NB4 (cell line): ENCODE measurements at regions not wholly inside any gene's neighbourhood (a gene's known extent, or its start where the extent isn't known, plus 50 kb on each side); places are given as distances from the start of the nearest gene placed in this dataset.

Source experiments
- DNase-seq: peaks from one replicate; pipeline ENCODE4 v3.0.0; 2010; ENCODE audit warnings: low read depth
- H3K4me3 ChIP-seq: one replicate; pipeline ENCODE4 v1.5.1; 2011; ENCODE audit warnings: mild to moderate bottlenecking, low read depth, low read length, moderate library complexity
- CTCF ChIP-seq: IDR thresholded peaks from one replicate; pipeline ENCODE4 v1.5.1; 2012; ENCODE audit warnings: low read depth, low read length
- MAX ChIP-seq: IDR thresholded peaks from 2 replicates; pipeline ENCODE4 v1.6.1; 2011; ENCODE audit warnings: low read depth, low read length
- MYC ChIP-seq: IDR thresholded peaks from 2 replicates; pipeline ENCODE4 v1.6.1; 2011; ENCODE audit warnings: low read depth, low read length
- POLR2A ChIP-seq: IDR thresholded peaks from 2 replicates; pipeline ENCODE4 v1.6.1; 2011; ENCODE audit warnings: mild to moderate bottlenecking; ENCODE audit not compliant: insufficient read length; ENCODE audit errors: extremely low read depth

- no peak for DNase-seq
- no peak overlapping the region for H3K4me3 ChIP-seq
- no peak for TF ChIP-seq CTCF
- no peak for TF ChIP-seq POLR2A
- no peak for TF ChIP-seq MAX
- no peak for TF ChIP-seq MYC
Measured at GRCh38 chr16:59236804-59237458, 502.8 kb upstream of the GOT2 start.

GRCh38 chr16:59224401-59224800 is 490.3 kb upstream of the GOT2 start:
- no peak for DNase-seq
- no peak overlapping the region for H3K4me3 ChIP-seq
- TF ChIP-seq MYC (no peak), MAX (no peak), POLR2A (no peak), CTCF (no peak)

- no peak overlapping the region for H3K4me3 ChIP-seq
- no peak for TF ChIP-seq MYC
- DNase-seq, result no peak
Measured at GRCh38 chr16:59220011-59220410, 485.9 kb upstream of the GOT2 start.

- no peak for DNase-seq
- TF ChIP-seq CTCF, result no peak
- TF ChIP-seq MYC, result no peak
- no peak for TF ChIP-seq POLR2A
- TF ChIP-seq MAX, result no peak
- no peak overlapping the region for H3K4me3 ChIP-seq
Measured at GRCh38 chr16:59216291-59216690, 482.2 kb upstream of the GOT2 start.

GRCh38 chr16:59214455-59214854 is 480.3 kb upstream of the GOT2 start:
- DNase-seq, result no peak
- no peak for TF ChIP-seq MYC
- TF ChIP-seq CTCF, result no peak
- TF ChIP-seq POLR2A, result no peak
- no peak for TF ChIP-seq MAX
- no peak overlapping the region for H3K4me3 ChIP-seq

GRCh38 chr16:59213952-59214351 is 479.8 kb upstream of the GOT2 start:
- TF ChIP-seq MAX (no peak), CTCF (no peak), MYC (no peak), POLR2A (no peak)
- no peak overlapping the region for H3K4me3 ChIP-seq
- DNase-seq, result peak; percentile 16
